AG10803 (cell line): ENCODE measurements at regions not wholly inside any gene's neighbourhood (a gene's known extent, or its start where the extent isn't known, plus 50 kb on each side); places are given as distances from the start of the nearest gene placed in this dataset.

Experiments
- DNase-seq: peaks from one replicate; pipeline ENCODE4 v3.0.0; 2010; ENCODE audit warnings: low read depth
- H3K4me3 ChIP-seq: 2 replicates; pipeline ENCODE4 v1.5.1; 2011; ENCODE audit warnings: mild to moderate bottlenecking, low read length, control low read depth
- CTCF ChIP-seq: conservative IDR thresholded peaks from 2 replicates; pipeline ENCODE4 v1.5.1; 2011; ENCODE audit warnings: mild to moderate bottlenecking, low read length, control low read depth, inconsistent platforms

GRCh38 chr1:87165177-87165576 is 163.5 kb upstream of the LMO4 start:
- H3K4me3 ChIP-seq = no peak overlapping the region
- TF ChIP-seq CTCF = no peak

GRCh38 chr1:87167157-87167789 is 161.4 kb upstream of the LMO4 start:
- no peak overlapping the region for H3K4me3 ChIP-seq
- no peak for TF ChIP-seq CTCF
- no peak for DNase-seq

More at GRCh38 chr1:87165177-87165576, 163.5 kb upstream of the LMO4 start:
- DNase-seq = no peak

GRCh38 chr1:87167848-87168525 is 160.7 kb upstream of the LMO4 start:
- TF ChIP-seq CTCF = peak; percentile 7
- H3K4me3 ChIP-seq = no peak overlapping the region
- no peak for DNase-seq

GRCh38 chr1:87169263-87169910 is 159.3 kb upstream of the LMO4 start:
- DNase-seq = no peak
- no peak overlapping the region for H3K4me3 ChIP-seq
- no peak for TF ChIP-seq CTCF

GRCh38 chr1:87170157-87170556 is 158.5 kb upstream of the LMO4 start:
- TF ChIP-seq CTCF = no peak
- peak; percentile 15 for DNase-seq
- H3K4me3 ChIP-seq = no peak overlapping the region

- no peak for TF ChIP-seq CTCF
- DNase-seq = no peak
- H3K4me3 ChIP-seq = no peak overlapping the region
Measured at GRCh38 chr1:87170931-87171598, 157.6 kb upstream of the LMO4 start.
